SH-SY5Y (cell line): ENCODE measurements at regions not wholly inside any gene's neighbourhood (a gene's known extent, or its start where the extent isn't known, plus 50 kb on each side); places are given as distances from the start of the nearest gene placed in this dataset.

ENCODE experiments used
- GATA2 ChIP-seq: IDR thresholded peaks from 2 replicates; pipeline ENCODE4 v1.6.1; 2011; ENCODE audit warnings: mild to moderate bottlenecking, low read depth, low read length
- GATA3 ChIP-seq: IDR thresholded peaks from 2 replicates; pipeline ENCODE4 v1.6.1; 2011; ENCODE audit warnings: low read depth, mild to moderate bottlenecking, low read length, moderate library complexity

GRCh38 chr2:173749315-173749714 is 215.9 kb downstream of the SP3 start:
- no peak for TF ChIP-seq GATA2
- no peak for TF ChIP-seq GATA3
